Panc1 (cell line): ENCODE measurements at regions not wholly inside any gene's neighbourhood (a gene's known extent, or its start where the extent isn't known, plus 50 kb on each side); places are given as distances from the start of the nearest gene placed in this dataset.

ENCODE experiments used
- ATAC-seq: fragments of 200-7000 bp; cut with Tn5 transposase; 2 replicates; pipeline ENCODE4 v1.9.1; 2020; ENCODE audit warnings: mild to moderate bottlenecking, moderate library complexity
- BruUV-seq: library from RNA; stranded (reverse); fragments of 400-500 nt; replicated peaks from 2 replicates; lab custom pipeline; 2021; lab: Mats Ljungman, UMichigan
- CTCF ChIA-PET: fragments of 300-600 bp; sonication (Branson Sonifier 250); formaldehyde crosslinking; loops from one replicate; lab custom pipeline; 2022; ENCODE audit warnings: antibody characterized with exemption; lab: Charles Lee
- POLR2A ChIA-PET: fragments of 300-600 bp; sonication (Branson Sonifier 250); formaldehyde crosslinking; loops from one replicate; lab custom pipeline; 2022; ENCODE audit warnings: antibody characterized with exemption; lab: Charles Lee
- DNase-seq: peaks from one replicate; pipeline ENCODE4 v3.0.0-alpha.2; 2010; ENCODE audit warnings: low read depth, low spot score
- H3K27ac ChIP-seq: 2 replicates; pipeline ENCODE4 v1.5.1; 2011; ENCODE audit warnings: mild to moderate bottlenecking, low read length, inconsistent platforms
- H3K27me3 ChIP-seq: fragments of 200-500 bp; sonication (Bioruptor generic); 2 replicates; pipeline ENCODE4 v1.6.0; 2014; ENCODE audit warnings: low read length, inconsistent platforms; ENCODE audit not compliant: control insufficient read depth, insufficient read depth
- H3K36me3 ChIP-seq: fragments of 200-500 bp; sonication (Bioruptor generic); 2 replicates; pipeline ENCODE4 v1.5.1; 2014; ENCODE audit warnings: inconsistent platforms, mild to moderate bottlenecking, low read length, moderate library complexity; ENCODE audit not compliant: control insufficient read depth, insufficient read depth
- H3K4me1 ChIP-seq: 2 replicates; pipeline ENCODE4 v1.5.1; 2011; ENCODE audit warnings: inconsistent platforms, mild to moderate bottlenecking, low read length, moderate library complexity; ENCODE audit not compliant: control insufficient read depth, insufficient read depth
- H3K4me3 ChIP-seq, 2 experiments: 2 replicates each; pipeline ENCODE4 v1.5.1; 2011 to 2012; ENCODE audit warnings: low read depth in 2 of 2, low read length in 2 of 2, mild to moderate bottlenecking in 2 of 2, inconsistent platforms in 1 of 2, moderate library complexity in 1 of 2
- H3K9me3 ChIP-seq: fragments of 200-500 bp; sonication (Bioruptor generic); 2 replicates; pipeline ENCODE4 v1.5.1; 2014; ENCODE audit warnings: low read depth, mild to moderate bottlenecking, inconsistent platforms, low read length, moderate library complexity; ENCODE audit not compliant: control insufficient read depth, insufficient read depth
- POLR2AphosphoS5 ChIP-seq: IDR thresholded peaks from 2 replicates; pipeline ENCODE4 v1.6.1; 2012; ENCODE audit warnings: mild to moderate bottlenecking, low read depth, low read length, moderate library complexity
- SIN3A ChIP-seq: IDR thresholded peaks from 2 replicates; pipeline ENCODE4 v1.6.1; 2012; ENCODE audit warnings: low read depth, mild to moderate bottlenecking, low read length, moderate library complexity, borderline replicate concordance; ENCODE audit not compliant: insufficient read depth
- TCF7L2 ChIP-seq: IDR thresholded peaks from 2 replicates; pipeline ENCODE4 v1.6.1; 2011; ENCODE audit warnings: mild to moderate bottlenecking, low read depth, low read length, inconsistent platforms
- in situ Hi-C: cut with HindIII; loops from 2 replicates; pipeline ENCODE4 v1.10.0; 2016; ENCODE audit warnings: low sequenced_read_pairs, low pct_unique_long_range_greater_than_20kb
- intact Hi-C: fragments of 100-400 bp; cut with micrococcal nuclease; formaldehyde crosslinking; loops from one replicate; pipeline ENCODE4 v1.10.0; 2022; ENCODE audit not compliant: unreplicated experiment
- TF ChIP-seq, protein P1 (sequence below), 2 experiments: IDR thresholded peaks; 2 replicates each; pipeline ENCODE4 v1.6.1; 2011 to 2012; ENCODE audit warnings: low read depth in 2 of 2, control low read depth in 1 of 2, low read length in 1 of 2, mild to moderate bottlenecking in 1 of 2, moderate library complexity in 1 of 2; ENCODE audit not compliant: insufficient read depth in 1 of 2
- TF ChIP-seq, protein P2 (sequence below): fragments of 450-650 bp; IDR thresholded peaks from 2 replicates; pipeline ENCODE4 v1.5.1; 2017; ENCODE audit warnings: mild to moderate bottlenecking

DNA sequence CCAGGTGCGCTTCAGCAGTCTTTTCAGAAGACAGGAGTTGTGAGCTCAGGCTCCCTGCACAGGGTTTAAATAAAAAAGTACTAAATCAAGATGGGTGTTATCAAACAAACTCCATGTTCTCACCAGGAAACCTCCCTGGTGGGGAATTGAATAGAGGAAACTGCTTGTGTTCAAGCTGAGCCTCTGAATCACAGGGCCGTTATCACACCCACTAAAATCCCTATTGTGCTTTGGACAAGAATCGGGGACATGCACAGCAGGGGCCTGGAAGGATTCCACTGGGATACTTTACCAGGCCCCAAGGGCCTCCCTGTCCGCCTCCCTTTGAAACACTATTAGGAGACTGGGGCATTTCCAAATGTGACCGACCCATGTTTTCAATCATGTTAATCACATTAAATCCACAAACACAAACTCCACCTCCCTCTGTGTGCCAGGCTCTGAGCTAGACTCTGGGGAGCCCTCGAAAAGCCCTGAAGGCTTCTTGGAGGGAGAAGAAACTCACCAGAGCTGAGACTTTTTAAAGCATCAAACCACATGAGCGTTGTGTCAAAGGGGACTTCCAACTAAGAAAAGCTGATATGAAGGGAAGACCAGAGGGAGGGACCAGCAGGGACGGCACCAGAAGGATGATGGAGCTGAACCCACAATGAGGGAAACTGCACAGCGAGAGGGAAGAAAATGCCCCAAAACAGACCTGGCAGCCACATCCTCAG lies 458.7 kb upstream of the ID2 start:
- ChIA-PET POLR2A (no interaction called here), CTCF (no interaction called here)
- H3K4me1 ChIP-seq = no peaks in the 10 kb centered on the region
- no peaks in the 10 kb centered on the region for H3K36me3 ChIP-seq
- H3K27me3 ChIP-seq = no peaks in the 10 kb centered on the region
- DNase-seq (no peak), ATAC-seq (no peak)
- H3K4me3 ChIP-seq = no peak overlapping the region
- in situ Hi-C loops (no loop called here), intact Hi-C loops (no loop called here)
- no peak overlapping the region for H3K27ac ChIP-seq
- H3K9me3 ChIP-seq = no peaks in the 10 kb centered on the region
- BruUV-seq = no TSS peak
- TF ChIP-seq TCF7L2 (no peak), POLR2AphosphoS5 (no peak), SIN3A (no peak)
- TF ChIP-seq, protein P1, sequence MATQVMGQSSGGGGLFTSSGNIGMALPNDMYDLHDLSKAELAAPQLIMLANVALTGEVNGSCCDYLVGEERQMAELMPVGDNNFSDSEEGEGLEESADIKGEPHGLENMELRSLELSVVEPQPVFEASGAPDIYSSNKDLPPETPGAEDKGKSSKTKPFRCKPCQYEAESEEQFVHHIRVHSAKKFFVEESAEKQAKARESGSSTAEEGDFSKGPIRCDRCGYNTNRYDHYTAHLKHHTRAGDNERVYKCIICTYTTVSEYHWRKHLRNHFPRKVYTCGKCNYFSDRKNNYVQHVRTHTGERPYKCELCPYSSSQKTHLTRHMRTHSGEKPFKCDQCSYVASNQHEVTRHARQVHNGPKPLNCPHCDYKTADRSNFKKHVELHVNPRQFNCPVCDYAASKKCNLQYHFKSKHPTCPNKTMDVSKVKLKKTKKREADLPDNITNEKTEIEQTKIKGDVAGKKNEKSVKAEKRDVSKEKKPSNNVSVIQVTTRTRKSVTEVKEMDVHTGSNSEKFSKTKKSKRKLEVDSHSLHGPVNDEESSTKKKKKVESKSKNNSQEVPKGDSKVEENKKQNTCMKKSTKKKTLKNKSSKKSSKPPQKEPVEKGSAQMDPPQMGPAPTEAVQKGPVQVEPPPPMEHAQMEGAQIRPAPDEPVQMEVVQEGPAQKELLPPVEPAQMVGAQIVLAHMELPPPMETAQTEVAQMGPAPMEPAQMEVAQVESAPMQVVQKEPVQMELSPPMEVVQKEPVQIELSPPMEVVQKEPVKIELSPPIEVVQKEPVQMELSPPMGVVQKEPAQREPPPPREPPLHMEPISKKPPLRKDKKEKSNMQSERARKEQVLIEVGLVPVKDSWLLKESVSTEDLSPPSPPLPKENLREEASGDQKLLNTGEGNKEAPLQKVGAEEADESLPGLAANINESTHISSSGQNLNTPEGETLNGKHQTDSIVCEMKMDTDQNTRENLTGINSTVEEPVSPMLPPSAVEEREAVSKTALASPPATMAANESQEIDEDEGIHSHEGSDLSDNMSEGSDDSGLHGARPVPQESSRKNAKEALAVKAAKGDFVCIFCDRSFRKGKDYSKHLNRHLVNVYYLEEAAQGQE (IDR thresholded peaks at IDR 0.05; ENCODE audit: insufficient read depth in 1 of 2, low read depth in 2 of 2, low read length in 1 of 2) = no peak
- TF ChIP-seq, protein P2, sequence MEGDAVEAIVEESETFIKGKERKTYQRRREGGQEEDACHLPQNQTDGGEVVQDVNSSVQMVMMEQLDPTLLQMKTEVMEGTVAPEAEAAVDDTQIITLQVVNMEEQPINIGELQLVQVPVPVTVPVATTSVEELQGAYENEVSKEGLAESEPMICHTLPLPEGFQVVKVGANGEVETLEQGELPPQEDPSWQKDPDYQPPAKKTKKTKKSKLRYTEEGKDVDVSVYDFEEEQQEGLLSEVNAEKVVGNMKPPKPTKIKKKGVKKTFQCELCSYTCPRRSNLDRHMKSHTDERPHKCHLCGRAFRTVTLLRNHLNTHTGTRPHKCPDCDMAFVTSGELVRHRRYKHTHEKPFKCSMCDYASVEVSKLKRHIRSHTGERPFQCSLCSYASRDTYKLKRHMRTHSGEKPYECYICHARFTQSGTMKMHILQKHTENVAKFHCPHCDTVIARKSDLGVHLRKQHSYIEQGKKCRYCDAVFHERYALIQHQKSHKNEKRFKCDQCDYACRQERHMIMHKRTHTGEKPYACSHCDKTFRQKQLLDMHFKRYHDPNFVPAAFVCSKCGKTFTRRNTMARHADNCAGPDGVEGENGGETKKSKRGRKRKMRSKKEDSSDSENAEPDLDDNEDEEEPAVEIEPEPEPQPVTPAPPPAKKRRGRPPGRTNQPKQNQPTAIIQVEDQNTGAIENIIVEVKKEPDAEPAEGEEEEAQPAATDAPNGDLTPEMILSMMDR = no peak

DNA sequence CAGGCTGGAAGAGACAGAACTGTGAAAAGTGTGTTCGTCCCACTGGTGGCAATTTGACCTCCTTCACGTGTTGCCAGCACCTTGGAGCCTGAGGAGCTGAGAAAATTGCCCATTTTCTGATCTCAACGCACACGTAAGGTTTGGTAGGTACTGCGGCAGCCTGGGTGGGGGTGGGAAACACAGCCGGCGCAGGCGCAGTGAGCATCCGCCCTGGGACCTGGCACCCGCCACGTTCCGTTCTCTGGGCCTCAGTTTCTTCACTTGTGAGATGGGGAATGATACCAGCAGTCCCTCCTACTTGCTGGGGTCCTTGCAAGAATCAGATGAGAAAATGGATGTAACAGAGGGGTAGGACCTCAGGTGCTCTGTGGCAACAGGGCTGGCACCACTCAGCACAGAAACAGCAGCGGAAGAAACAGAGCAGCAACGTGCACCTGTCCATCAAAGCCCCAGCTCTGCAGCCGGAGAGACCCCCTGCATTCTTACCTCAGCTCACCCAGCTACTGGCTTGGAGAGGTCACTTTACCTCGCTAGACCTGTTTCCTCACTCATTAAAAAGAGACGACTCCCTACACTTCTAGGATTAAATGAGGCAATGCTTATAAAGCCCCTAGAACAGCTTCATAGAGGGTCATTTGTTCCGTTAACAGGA lies 458.0 kb upstream of the ID2 start:
- no peaks in the 10 kb centered on the region for H3K27me3 ChIP-seq
- TF ChIP-seq SIN3A (no peak), POLR2AphosphoS5 (no peak), TCF7L2 (no peak)
- TF ChIP-seq, protein P2 = no peak
- TF ChIP-seq, protein P1 (IDR thresholded peaks at IDR 0.05; ENCODE audit: insufficient read depth in 1 of 2, low read depth in 2 of 2, low read length in 1 of 2) = no peak
- intact Hi-C loops = no loop called here
- ChIA-PET POLR2A (no interaction called here), CTCF (no interaction called here)
- BruUV-seq = no TSS peak
- no peaks in the 10 kb centered on the region for H3K9me3 ChIP-seq
- no peak overlapping the region for H3K27ac ChIP-seq
- no peak overlapping the region for H3K4me3 ChIP-seq
- H3K36me3 ChIP-seq = no peaks in the 10 kb centered on the region
- no peak for ATAC-seq
- H3K4me1 ChIP-seq = no peaks in the 10 kb centered on the region
- no peak for DNase-seq
- in situ Hi-C loops = no loop called here
